Activated T-cell treated with anti-CD3 and anti-CD28 coated beads, Interleukin-2, amount 50 U/mL, for 24 hours (primary cell): ENCODE measurements at regions not wholly inside any gene's neighbourhood (a gene's known extent, or its start where the extent isn't known, plus 50 kb on each side); places are given as distances from the start of the nearest gene placed in this dataset.
A peak's percentile ranks its signal among the peaks of the same experiment; 100 is the strongest.

ENCODE experiments used
- DNase-seq: peaks from one replicate; pipeline ENCODE4 v3.0.0-alpha.2; 2020
- H3K27ac Mint-ChIP-seq: 2 replicates; pipeline ENCODE4 v1.8.0; 2020; ENCODE audit warnings: mild to moderate bottlenecking, mixed read lengths
- H3K27me3 Mint-ChIP-seq: 2 replicates; pipeline ENCODE4 v1.8.0; 2020; ENCODE audit warnings: mixed read lengths
- H3K36me3 Mint-ChIP-seq: 2 replicates; pipeline ENCODE4 v1.8.0; 2020; ENCODE audit warnings: low read depth, mixed read lengths
- H3K4me1 Mint-ChIP-seq: 2 replicates; pipeline ENCODE4 v1.8.0; 2020; ENCODE audit warnings: low read depth, mixed read lengths
- H3K4me3 Mint-ChIP-seq: 2 replicates; pipeline ENCODE4 v1.8.0; 2020; ENCODE audit warnings: mild to moderate bottlenecking, moderate library complexity, mixed read lengths
- H3K9me3 Mint-ChIP-seq: 2 replicates; pipeline ENCODE4 v1.8.0; 2020; ENCODE audit warnings: mixed read lengths

DNA sequence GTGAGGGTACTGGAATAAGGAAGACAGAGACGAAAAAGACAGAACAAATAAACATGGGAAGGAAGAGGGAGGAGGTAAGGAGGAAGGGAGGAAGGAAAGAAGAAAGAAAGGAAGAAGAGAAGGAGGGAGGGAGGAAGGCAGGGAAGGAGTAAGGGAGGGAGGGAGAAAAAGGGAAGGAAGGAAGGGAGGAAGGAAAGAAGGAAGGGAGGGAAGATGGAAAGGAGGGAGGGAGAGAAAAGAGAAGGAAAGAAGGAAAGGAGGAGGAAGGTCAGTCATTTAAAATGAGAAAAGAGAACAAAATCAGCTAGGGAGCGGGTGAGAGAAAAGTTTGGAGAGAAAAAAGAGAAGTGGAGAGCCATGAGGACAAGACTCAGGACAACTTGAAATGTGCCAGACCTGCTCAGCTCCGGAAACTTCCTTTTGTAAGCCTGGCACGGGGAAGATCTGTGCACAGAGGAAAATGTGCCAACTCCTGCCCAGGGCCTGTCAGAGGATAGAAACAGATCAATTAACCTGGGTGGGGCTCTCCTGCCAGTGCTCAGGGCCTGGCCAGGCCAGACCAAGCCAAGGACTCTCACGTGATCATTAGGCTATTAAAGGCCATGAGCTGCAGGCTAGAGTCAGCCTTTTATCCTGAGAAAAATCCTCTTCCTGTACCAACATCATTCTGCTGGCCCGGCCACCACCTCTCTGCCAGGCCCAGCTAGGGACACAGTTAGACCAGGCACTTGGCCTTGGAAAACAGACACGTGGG, 50.1 kb upstream of the BCL6 start:
- DNase-seq, result no peak
- no peaks in the 10 kb centered on the region for H3K36me3 Mint-ChIP-seq
- no peak overlapping the region for H3K4me3 Mint-ChIP-seq
- peaks cover 31% of the 10 kb centered on the region for H3K4me1 Mint-ChIP-seq
- H3K27ac Mint-ChIP-seq, result no peak overlapping the region
- peaks cover 3% of the 10 kb centered on the region for H3K9me3 Mint-ChIP-seq
- H3K27me3 Mint-ChIP-seq, result no peaks in the 10 kb centered on the region

DNA sequence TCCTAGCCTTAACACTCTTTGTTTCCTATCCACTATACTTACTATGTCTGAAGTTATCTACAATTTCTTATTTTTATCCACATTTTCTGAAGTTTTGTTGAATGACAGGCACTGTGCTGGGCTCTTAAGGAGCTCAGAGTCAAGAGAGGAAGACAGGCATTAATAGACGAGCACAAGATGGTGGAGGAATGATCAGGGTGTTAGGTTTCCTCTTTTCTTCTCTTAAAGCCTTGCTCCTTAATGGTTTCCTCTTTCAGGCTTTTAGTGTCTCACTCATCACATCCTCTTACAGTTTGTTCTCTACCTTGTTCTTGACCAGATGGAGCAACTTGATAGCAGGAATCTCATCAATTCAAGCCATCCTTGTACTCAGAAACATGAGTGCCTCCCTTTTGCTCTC, 52.9 kb upstream of the BCL6 start:
- no peaks in the 10 kb centered on the region for H3K27me3 Mint-ChIP-seq

DNA sequence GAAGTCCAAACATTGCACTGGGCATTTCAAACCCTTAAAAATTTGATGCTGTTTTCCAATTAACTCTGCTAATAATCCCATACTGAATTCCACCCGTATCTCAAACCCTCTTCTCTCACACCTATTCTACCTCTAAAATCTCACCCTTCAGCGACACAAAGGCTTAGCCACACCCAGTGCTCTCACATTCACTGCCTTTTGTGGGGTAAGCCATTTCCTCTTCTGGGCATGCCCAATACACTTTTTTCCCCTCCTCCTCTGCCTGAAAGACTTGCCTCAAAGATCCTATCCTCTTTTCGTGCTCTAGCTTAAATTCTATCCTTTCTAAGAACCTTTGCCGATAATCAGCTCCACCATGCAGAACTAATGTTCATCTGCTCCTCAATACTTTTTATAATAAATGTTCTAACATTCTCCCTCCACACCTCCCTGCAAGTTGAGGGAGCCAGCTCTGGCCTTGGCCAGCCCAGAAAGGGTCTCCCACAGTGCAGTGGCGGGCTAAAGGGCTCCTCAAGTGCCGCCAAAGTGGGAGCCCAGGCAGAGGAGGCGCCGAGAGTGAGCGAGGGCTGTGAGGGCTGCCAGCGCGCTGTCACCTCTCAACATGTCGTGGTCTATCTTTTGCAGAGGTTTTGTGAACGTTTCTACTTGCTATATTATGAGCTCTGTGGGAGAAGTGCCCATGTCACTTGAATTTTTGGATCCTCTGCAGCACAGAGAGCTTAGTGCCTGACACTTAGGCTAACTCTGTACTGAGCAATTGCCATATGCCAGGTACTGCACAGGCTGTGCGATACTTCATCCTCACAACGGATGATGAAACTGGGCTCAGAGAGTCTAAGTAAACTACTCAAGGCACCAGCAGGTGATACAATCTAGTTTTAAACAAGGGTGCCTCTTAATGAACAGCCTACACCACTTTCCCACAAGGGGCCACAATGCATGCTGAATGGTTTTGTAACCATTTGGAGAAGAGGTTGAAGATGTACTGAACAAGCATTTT, 53.6 kb upstream of the BCL6 start:
- peak overlapping the region; percentile 58 for H3K4me3 Mint-ChIP-seq
- no peaks in the 10 kb centered on the region for H3K27me3 Mint-ChIP-seq
- H3K36me3 Mint-ChIP-seq, result peaks cover 13% of the 10 kb centered on the region
- H3K27ac Mint-ChIP-seq, result peak overlapping the region; percentile 99
- peaks cover 61% of the 10 kb centered on the region for H3K4me1 Mint-ChIP-seq
- no peak for DNase-seq
- H3K9me3 Mint-ChIP-seq, result peaks cover 16% of the 10 kb centered on the region

More for the DNA sequence above, 52.9 kb upstream of the BCL6 start:
- Mint-ChIP-seq H3K36me3 (peaks cover 13% of the 10 kb centered on the region), H3K4me3 (peak overlapping the region; percentile 58), H3K9me3 (peaks cover 16% of the 10 kb centered on the region), H3K27ac (peak overlapping the region; percentile 99), H3K4me1 (peaks cover 56% of the 10 kb centered on the region)
- DNase-seq, result no peak

DNA sequence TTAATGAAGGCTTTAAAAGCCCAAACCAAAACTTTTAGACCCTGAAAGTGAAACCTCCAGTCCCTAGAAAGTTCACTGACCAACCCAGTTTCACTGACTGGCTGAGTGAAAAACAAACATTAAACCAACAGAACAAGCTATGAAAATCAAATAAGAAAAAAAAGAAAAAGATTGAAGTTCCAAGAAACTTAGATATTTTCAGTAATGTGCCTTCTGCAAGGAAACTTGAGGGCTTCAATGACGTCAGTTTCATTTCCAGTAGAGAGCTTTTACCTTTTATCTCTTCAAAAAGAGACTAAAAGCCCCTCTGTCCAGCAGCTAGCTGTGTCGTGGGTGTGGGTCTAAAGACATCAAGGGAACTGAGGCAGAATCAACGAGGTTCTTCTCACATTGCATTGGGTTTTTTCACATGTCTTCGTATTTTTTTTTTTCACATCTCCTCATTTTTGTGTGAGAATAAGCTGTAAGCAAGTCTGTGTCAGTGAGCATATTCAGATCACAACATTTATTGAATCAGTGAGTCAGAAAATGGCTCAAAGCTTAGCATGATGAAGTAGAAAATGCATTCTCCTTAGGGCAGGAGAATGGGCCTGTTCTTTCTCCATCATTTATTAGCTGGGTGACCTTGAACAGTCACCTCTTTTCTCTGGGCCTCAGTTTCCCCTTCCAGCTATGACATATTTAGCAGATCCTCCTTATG, 54.8 kb upstream of the BCL6 start:
- peak overlapping the region; percentile 58 for H3K4me3 Mint-ChIP-seq

DNA sequence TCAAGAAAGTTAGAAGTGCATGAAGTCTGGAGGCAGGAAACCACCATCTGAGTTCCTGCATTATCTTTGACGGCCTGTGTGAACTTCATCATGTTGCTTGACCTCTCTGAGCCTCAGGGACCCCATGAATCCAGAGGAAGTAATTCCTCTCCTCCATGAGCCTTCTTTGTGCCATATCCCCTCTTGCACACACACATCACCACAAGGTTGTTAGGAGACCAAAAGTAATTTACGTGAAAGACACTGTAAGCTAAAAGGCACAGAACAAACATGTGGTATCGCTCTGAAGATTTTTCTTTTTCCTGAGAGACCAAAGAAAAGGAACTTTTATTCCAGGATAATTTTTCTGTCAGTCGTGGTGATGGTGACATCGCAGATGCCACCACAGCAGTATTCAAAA, 55.9 kb upstream of the BCL6 start:
- H3K36me3 Mint-ChIP-seq, result peaks cover 13% of the 10 kb centered on the region
- peaks cover 16% of the 10 kb centered on the region for H3K9me3 Mint-ChIP-seq
- peaks cover 85% of the 10 kb centered on the region for H3K4me1 Mint-ChIP-seq
- H3K27ac Mint-ChIP-seq, result peak overlapping the region; percentile 99
- H3K4me3 Mint-ChIP-seq, result peak overlapping the region; percentile 58
- no peaks in the 10 kb centered on the region for H3K27me3 Mint-ChIP-seq
- no peak for DNase-seq

More for the DNA sequence above, 54.8 kb upstream of the BCL6 start:
- Mint-ChIP-seq H3K36me3 (peaks cover 13% of the 10 kb centered on the region), H3K27ac (peak overlapping the region; percentile 99), H3K27me3 (no peaks in the 10 kb centered on the region), H3K4me1 (peaks cover 74% of the 10 kb centered on the region), H3K9me3 (peaks cover 16% of the 10 kb centered on the region)
- peak; percentile 56 for DNase-seq

DNA sequence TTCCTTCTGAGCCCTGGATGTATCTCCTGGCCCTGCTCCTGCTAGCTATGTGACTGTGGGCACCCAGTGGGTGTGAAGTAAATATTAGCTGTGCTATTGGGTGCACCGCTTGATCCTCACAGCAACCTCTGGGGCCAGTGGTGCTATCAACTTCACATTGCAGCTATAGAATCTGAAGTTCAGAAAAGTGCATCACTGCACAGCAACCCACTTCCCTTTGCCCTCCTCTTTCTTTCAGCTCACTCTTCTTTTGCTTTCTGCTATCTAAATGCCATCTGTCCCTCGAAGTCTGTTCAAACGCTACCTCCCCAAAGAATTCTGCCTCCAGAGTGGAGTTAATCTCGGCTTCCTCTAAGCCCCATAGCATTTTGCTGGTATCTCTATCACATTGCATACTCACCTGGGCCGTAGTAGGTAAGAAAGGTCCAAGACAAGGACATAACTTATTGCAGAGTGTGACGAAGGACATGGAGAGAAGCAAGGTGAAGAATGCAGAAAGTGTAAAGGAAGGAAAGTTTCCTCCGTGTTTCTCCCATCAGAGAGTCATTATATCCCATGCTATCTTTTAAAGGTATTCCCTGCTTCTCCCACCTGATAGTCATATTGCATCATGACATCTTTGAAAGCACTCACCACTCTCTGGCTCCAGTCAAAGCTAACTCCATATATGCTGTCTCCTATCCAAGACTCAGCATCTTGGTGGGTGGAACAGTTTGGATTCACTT, 57.1 kb upstream of the BCL6 start:
- Mint-ChIP-seq H3K36me3 (peaks cover 17% of the 10 kb centered on the region), H3K9me3 (peaks cover 16% of the 10 kb centered on the region), H3K27ac (peak overlapping the region; percentile 99), H3K4me1 (peaks cover 96% of the 10 kb centered on the region), H3K4me3 (peak overlapping the region; percentile 55), H3K27me3 (no peaks in the 10 kb centered on the region)
- DNase-seq, result peak; percentile 56

DNA sequence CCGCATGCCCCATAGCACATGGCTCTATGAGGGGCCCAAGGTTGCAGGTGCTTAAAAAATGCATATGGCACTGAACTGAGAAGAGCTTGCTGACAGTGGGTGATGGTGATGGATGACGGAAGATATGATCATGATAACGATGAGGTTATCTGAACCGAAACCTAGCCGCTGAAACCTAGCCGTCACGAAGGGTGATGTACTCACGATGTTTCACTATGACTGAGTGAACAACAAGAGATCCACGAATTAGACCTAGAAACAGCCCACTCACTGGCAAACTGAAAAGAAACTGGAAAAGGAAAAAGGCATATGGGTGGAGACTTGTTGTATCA, 57.6 kb upstream of the BCL6 start:
- Mint-ChIP-seq H3K4me3 (peak overlapping the region; percentile 55), H3K36me3 (peaks cover 17% of the 10 kb centered on the region), H3K27me3 (no peaks in the 10 kb centered on the region), H3K4me1 (peaks cover 98% of the 10 kb centered on the region), H3K27ac (peak overlapping the region; percentile 99), H3K9me3 (peaks cover 13% of the 10 kb centered on the region)
- DNase-seq, result peak; percentile 69

DNA sequence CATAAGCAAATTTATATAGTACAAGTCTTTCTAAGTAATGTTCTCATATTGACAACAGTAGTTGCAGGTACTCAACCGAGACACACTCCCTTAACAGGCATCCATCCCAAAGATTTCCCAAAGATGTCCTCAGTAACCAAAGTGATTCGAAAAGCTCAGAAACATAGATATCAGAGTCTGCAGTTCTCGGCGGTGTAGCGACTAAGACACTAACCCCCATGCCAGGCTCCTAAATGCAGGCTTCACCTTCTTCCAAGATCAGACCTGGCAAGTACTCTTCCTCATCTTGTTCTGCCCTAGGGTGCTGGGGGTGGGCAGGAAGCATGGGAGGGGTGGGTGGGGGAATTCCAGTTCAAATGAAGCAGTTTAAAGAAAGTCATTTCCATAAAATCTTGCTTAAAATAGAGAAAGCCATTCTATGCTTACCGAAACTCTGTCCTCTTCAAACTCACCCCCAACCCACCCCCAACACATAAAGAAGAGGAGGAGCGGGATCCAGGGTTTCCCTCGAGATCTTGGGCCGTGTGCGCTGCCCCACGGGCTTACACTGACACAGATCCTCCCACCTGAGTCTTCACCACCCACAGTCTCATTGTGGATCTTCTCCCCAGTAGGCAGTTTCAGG, 59.0 kb upstream of the BCL6 start:
- H3K4me3 Mint-ChIP-seq, result peak overlapping the region; percentile 33
- H3K27ac Mint-ChIP-seq, result peak overlapping the region; percentile 94
- no peaks in the 10 kb centered on the region for H3K27me3 Mint-ChIP-seq
- no peak for DNase-seq
- peaks cover 88% of the 10 kb centered on the region for H3K4me1 Mint-ChIP-seq
- peaks cover 13% of the 10 kb centered on the region for H3K9me3 Mint-ChIP-seq
- H3K36me3 Mint-ChIP-seq, result peaks cover 17% of the 10 kb centered on the region

DNA sequence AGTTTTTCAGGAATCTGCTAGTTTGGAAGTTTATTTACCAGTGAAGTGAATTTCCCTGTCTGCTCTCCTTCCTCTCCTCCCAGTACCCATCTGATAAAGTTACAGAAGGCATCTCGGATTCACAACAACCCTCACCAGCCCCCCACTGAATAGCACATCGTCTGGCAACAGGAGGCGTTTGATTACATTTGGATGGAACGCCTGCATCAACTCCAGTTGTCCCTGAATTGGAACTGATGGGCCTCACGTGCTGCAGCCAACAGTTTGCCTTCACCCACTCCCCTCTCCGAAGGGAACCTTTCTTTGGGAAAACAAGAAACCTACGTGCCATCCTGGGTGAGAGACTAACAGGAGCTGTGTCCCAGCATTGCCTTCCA, 59.5 kb upstream of the BCL6 start:
- peak overlapping the region; percentile 30 for H3K4me3 Mint-ChIP-seq
- H3K27ac Mint-ChIP-seq, result peak overlapping the region; percentile 94
- H3K36me3 Mint-ChIP-seq, result peaks cover 17% of the 10 kb centered on the region
- H3K9me3 Mint-ChIP-seq, result peaks cover 13% of the 10 kb centered on the region
- no peaks in the 10 kb centered on the region for H3K27me3 Mint-ChIP-seq
- no peak for DNase-seq
- peaks cover 83% of the 10 kb centered on the region for H3K4me1 Mint-ChIP-seq

DNA sequence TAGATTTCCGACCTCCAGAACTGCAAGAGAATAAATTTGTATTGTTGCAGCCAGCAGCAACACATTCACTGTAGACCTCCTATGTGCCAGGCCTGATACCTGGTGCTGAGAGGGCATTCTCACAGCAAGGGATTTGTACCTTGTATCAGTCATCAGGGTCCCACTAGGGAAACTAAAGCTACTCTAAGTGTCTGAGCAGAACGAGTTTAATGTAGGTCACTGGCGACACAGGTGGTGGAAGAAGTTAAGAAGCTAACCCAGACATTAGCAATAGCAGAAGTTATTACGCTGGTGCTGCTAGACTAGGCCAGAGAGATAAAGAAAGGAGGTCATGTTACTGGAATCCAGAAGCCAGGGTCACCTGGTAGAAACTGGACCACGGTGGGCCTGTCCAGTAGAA, 60.5 kb upstream of the BCL6 start:
- Mint-ChIP-seq H3K9me3 (peaks cover 13% of the 10 kb centered on the region), H3K36me3 (peaks cover 17% of the 10 kb centered on the region), H3K27ac (peak overlapping the region; percentile 94), H3K4me1 (peaks cover 74% of the 10 kb centered on the region), H3K4me3 (no peak overlapping the region), H3K27me3 (no peaks in the 10 kb centered on the region)
- DNase-seq, result no peak

DNA sequence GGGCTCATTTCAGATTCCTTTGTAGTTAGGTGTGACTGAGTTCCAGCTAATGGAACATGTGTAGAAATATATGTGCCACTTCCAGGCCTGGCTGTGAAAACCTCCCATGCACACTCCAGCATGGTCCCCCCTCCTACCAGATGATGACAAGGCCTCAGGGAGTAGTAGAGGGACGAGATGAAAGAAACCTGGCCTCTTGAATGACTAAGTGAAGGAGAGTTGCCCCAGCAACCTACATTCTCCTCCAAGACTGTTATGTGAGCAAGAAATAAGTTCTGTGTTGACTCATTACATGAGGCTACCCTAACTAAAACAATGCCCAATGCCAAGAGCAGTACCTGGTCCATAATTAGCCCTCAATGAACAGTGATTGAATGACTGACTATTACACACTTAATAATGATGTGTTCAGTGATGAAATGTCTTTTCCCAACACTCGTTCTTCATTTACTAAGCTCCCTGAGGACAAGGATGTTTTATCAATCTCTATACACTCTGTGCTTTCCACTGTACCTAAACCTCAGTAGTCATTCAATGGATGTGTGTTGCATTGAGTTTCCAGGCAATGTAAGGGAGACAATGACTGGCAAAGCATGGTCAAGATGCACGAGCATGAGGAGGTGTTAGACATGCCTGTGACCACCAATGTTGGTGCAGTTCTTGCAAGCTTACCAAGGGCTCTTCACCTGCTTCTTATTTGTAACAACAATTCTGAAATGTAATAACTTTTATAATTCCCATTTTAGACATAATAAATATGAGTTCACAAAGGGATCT, 62.0 kb upstream of the BCL6 start:
- H3K4me1 Mint-ChIP-seq, result peaks cover 68% of the 10 kb centered on the region
- peaks cover 5% of the 10 kb centered on the region for H3K9me3 Mint-ChIP-seq
- no peak overlapping the region for H3K4me3 Mint-ChIP-seq
- DNase-seq, result no peak
- H3K27ac Mint-ChIP-seq, result peak overlapping the region; percentile 94
- H3K36me3 Mint-ChIP-seq, result peaks cover 8% of the 10 kb centered on the region
- H3K27me3 Mint-ChIP-seq, result no peaks in the 10 kb centered on the region

DNA sequence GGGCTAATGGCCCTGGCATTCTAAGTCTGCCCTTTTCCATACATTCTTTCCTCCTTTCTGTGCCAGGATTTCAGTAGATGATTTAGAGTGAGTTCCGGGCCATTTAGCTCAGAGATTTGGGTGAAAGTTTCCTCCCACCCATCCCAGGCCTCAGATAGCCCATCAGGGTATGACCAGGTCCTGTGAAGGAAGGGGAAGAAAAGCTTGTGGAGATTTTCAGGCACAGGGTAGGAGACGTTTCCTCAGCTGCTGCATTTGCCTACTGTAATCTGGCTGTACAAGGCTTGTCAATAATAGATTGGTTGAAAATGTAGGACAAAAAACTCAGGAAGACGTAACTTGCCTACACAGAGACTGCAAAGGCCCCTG, 63.2 kb upstream of the BCL6 start:
- no peak overlapping the region for H3K4me3 Mint-ChIP-seq
- H3K27ac Mint-ChIP-seq, result no peak overlapping the region
- H3K27me3 Mint-ChIP-seq, result no peaks in the 10 kb centered on the region
- H3K9me3 Mint-ChIP-seq, result no peaks in the 10 kb centered on the region
- H3K36me3 Mint-ChIP-seq, result peaks cover 3% of the 10 kb centered on the region
- H3K4me1 Mint-ChIP-seq, result peaks cover 57% of the 10 kb centered on the region
- no peak for DNase-seq

DNA sequence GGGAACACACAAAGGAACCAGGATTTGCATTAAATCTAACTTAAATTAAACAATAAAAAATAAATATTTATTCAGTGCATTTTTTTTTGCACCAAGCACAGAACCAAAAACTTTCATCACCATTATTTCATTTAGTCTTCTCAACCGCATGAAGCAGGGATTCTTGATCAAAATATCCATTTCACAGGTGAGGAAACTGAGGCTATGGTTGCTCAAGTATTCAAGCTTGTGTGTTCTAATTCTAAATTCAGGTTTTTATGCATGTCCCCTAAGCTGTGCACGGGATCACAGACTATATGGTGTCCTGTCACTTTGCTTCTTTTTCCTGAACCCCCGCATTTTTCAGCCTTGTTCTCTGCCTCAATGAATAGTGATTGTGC, 64.3 kb upstream of the BCL6 start:
- H3K4me1 Mint-ChIP-seq, result peaks cover 47% of the 10 kb centered on the region
- H3K36me3 Mint-ChIP-seq, result peaks cover 3% of the 10 kb centered on the region
- H3K4me3 Mint-ChIP-seq, result no peak overlapping the region
- no peak for DNase-seq
- no peaks in the 10 kb centered on the region for H3K9me3 Mint-ChIP-seq
- H3K27me3 Mint-ChIP-seq, result no peaks in the 10 kb centered on the region
- no peak overlapping the region for H3K27ac Mint-ChIP-seq
